ENCODE measurements at regions not wholly inside any gene's neighbourhood (a gene's known extent, or its start where the extent isn't known, plus 50 kb on each side); places are given as distances from the start of the nearest gene placed in this dataset.

DNA sequence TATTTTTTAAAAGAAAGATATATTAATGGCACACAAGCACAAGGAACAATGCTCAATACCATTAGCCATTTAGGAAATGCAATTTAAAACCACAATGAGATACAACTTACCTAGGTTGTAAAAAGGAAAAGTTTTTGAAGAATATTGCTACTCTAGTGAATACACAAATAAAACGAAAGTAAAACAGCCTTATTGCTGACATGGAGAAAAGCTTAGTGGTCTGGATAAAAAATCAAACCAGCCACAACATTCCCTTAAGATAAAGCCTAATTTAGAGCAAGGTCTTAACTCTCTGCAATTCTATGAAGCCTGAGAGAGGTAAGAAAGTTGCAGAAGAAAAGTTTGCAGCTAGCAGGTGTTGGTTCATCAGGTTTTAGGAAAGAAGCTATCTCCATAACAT, 892.7 kb upstream of the ALCAM start:
- no peaks in the 10 kb centered on the region for H3K36me3 Mint-ChIP-seq (ENCODE audit: low read depth)
- no peaks in the 10 kb centered on the region for H3K27me3 Mint-ChIP-seq (ENCODE audit: low read depth, poor library complexity)
- TF ChIP-seq, protein P1, sequence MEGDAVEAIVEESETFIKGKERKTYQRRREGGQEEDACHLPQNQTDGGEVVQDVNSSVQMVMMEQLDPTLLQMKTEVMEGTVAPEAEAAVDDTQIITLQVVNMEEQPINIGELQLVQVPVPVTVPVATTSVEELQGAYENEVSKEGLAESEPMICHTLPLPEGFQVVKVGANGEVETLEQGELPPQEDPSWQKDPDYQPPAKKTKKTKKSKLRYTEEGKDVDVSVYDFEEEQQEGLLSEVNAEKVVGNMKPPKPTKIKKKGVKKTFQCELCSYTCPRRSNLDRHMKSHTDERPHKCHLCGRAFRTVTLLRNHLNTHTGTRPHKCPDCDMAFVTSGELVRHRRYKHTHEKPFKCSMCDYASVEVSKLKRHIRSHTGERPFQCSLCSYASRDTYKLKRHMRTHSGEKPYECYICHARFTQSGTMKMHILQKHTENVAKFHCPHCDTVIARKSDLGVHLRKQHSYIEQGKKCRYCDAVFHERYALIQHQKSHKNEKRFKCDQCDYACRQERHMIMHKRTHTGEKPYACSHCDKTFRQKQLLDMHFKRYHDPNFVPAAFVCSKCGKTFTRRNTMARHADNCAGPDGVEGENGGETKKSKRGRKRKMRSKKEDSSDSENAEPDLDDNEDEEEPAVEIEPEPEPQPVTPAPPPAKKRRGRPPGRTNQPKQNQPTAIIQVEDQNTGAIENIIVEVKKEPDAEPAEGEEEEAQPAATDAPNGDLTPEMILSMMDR (IDR thresholded peaks at IDR 0.05) = no peak
- H3K9me3 Mint-ChIP-seq = peaks cover 9% of the 10 kb centered on the region
- no peak overlapping the region for H3K4me3 Mint-ChIP-seq
- H3K27ac Mint-ChIP-seq = no peak overlapping the region
- H3K4me1 Mint-ChIP-seq = no peaks in the 10 kb centered on the region
- DNase-seq = no peak

DNA sequence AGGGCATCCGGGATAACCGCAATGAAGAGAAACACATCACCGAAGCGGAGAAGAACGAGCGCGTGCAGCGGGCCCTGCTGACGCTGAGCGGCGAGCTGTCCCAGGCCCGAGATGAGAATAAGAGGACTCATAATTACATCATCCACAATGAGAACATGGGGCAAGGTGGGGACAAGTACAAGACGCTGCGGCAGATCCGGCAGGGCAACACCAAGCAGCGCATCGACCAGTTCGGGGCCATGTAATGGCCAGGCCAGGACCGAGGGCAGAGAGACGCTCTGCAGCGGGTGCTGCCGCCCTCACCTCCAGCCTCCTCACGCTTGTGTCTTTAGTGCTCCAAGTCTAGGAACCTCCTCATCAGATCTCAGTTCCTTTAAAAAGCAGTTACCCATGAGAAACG, 863.7 kb upstream of the ALCAM start:
- H3K4me1 Mint-ChIP-seq = no peaks in the 10 kb centered on the region

DNA sequence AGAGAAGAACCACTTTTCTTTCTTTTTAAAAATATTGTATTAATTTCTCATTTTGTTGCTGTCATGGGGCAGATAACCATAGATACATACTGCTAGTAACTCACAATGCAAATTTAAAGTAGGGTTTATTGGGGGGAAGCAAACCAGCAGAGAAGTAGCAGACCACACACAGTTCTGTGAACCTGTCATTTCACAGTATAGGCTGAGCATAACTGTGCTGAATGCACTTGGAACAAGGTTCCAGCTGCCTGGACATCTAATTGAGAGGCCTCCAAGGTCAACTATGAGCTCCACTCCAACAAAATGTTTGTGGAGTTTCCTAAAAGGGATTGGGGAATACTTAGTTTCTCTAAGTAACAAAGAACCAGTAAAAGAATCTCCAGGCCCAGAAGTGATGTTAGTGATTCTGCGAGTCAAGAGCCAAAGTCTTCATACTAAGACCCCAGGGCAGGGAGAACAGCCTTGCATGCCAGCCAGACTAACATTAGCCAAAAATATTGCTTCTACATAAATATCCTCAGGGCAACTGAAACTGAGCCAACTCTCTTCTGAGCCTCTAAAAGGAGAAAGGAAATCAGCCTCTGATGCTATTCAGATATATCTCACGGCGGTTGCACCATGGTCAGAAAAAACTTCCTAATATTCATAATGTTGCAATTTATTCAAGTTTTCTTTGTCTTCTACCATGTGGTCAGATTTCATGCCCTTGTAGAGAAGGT, 856.4 kb upstream of the ALCAM start:
- no peak overlapping the region for H3K4me3 Mint-ChIP-seq
- TF ChIP-seq, protein P1 (IDR thresholded peaks at IDR 0.05) = no peak
- DNase-seq = no peak
- no peaks in the 10 kb centered on the region for H3K4me1 Mint-ChIP-seq
- H3K27me3 Mint-ChIP-seq (ENCODE audit: low read depth, poor library complexity) = no peaks in the 10 kb centered on the region
- H3K36me3 Mint-ChIP-seq (ENCODE audit: low read depth) = no peaks in the 10 kb centered on the region
- no peaks in the 10 kb centered on the region for H3K9me3 Mint-ChIP-seq
- H3K27ac Mint-ChIP-seq = no peak overlapping the region

More for the DNA sequence above, 863.7 kb upstream of the ALCAM start:
- Mint-ChIP-seq H3K36me3 (ENCODE audit: low read depth) (no peaks in the 10 kb centered on the region), H3K27me3 (ENCODE audit: low read depth, poor library complexity) (no peaks in the 10 kb centered on the region), H3K4me3 (no peak overlapping the region), H3K9me3 (no peaks in the 10 kb centered on the region), H3K27ac (no peak overlapping the region)
- TF ChIP-seq, protein P1 (IDR thresholded peaks at IDR 0.05) = no peak
- no peak for DNase-seq

DNA sequence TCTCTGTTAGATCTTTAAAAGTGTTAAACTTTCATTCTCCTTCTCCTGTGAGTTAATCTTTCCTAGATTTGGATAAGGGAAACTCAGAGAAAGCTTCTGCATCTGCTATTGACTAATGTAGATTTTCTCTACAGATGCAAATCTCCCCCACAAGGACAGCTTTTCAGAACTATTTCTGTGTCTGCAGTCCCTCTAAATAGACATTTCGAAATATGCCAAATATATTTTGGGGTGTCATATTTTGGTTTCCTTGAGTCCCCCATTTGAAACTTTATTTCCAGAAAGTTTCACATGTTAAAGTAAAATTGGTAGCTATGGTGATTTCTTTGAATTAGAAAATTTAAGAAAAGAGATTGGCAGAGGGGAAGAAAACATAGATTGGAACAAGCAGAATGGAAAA, 852.3 kb upstream of the ALCAM start:
- Mint-ChIP-seq H3K4me3 (no peak overlapping the region), H3K9me3 (no peaks in the 10 kb centered on the region), H3K4me1 (no peaks in the 10 kb centered on the region), H3K36me3 (ENCODE audit: low read depth) (no peaks in the 10 kb centered on the region), H3K27ac (no peak overlapping the region), H3K27me3 (ENCODE audit: low read depth, poor library complexity) (no peaks in the 10 kb centered on the region)
- TF ChIP-seq, protein P1 (IDR thresholded peaks at IDR 0.05) = no peak
- no peak for DNase-seq

DNA sequence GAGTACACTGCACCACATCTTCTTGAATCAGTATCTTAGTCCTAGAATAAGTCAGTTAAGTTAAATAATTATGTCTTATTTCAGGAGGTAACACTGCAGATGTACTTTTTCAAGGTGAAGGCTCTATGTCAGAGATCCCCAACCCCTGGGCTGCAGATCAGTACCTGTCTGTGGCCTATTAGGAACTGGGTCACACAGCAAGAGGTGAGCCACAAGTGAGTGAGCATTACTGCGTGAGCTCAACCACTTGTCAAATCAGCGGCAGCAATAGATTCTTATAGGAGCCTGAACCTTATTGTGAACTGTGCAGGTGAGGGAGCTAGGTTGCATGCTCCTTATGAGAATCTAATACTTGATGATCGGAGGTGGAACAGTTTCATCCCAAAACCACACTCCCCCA, 851.9 kb upstream of the ALCAM start:
- Mint-ChIP-seq H3K27me3 (ENCODE audit: low read depth, poor library complexity) (no peaks in the 10 kb centered on the region), H3K4me1 (no peaks in the 10 kb centered on the region), H3K9me3 (no peaks in the 10 kb centered on the region), H3K27ac (peak overlapping the region; percentile 39), H3K36me3 (ENCODE audit: low read depth) (no peaks in the 10 kb centered on the region), H3K4me3 (no peak overlapping the region)
- TF ChIP-seq, protein P1 (IDR thresholded peaks at IDR 0.05) = no peak
- no peak for DNase-seq

DNA sequence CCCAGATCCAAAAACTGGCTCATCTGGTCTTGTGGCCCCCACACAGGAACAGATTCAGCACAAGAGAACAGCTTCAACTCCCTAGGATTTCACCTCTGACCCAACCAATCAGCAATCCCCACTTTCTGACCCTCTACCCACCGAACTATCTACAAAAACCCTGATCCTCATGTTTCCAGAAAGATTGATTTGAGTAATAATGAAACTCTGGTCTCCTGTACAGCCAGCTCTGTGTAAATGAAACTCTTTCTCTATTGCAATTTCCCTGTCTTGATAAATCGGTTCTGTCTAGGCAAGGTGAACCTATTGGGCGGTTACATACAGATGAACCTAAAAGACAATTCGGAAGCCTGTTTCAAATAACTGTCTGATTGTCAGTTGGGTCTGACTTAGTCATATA, 847.6 kb upstream of the ALCAM start:
- Mint-ChIP-seq H3K4me3 (no peak overlapping the region), H3K36me3 (ENCODE audit: low read depth) (peaks cover 3% of the 10 kb centered on the region), H3K9me3 (no peaks in the 10 kb centered on the region), H3K27me3 (ENCODE audit: low read depth, poor library complexity) (peaks cover 2% of the 10 kb centered on the region), H3K27ac (no peak overlapping the region), H3K4me1 (no peaks in the 10 kb centered on the region)
- DNase-seq = no peak
- TF ChIP-seq, protein P1 (IDR thresholded peaks at IDR 0.05) = no peak
